HFF-Myc (cell line): ENCODE measurements at regions not wholly inside any gene's neighbourhood (a gene's known extent, or its start where the extent isn't known, plus 50 kb on each side); places are given as distances from the start of the nearest gene placed in this dataset.

Experiments
- DNase-seq: peaks from one replicate; pipeline ENCODE4 v3.0.0-alpha.2; 2011; ENCODE audit warnings: low read depth; ENCODE audit errors: extremely low read depth
- H3K4me3 ChIP-seq: replicated peaks from 2 replicates; pipeline ENCODE4 v1.5.1; 2011; ENCODE audit warnings: low read depth, mild to moderate bottlenecking, control low read depth, low read length
- TF ChIP-seq, protein P1 (sequence below): IDR thresholded peaks from 2 replicates; pipeline ENCODE4 v1.5.1; 2012; ENCODE audit warnings: mild to moderate bottlenecking, low read depth, low read length, control low read depth; ENCODE audit errors: missing control alignments

DNA sequence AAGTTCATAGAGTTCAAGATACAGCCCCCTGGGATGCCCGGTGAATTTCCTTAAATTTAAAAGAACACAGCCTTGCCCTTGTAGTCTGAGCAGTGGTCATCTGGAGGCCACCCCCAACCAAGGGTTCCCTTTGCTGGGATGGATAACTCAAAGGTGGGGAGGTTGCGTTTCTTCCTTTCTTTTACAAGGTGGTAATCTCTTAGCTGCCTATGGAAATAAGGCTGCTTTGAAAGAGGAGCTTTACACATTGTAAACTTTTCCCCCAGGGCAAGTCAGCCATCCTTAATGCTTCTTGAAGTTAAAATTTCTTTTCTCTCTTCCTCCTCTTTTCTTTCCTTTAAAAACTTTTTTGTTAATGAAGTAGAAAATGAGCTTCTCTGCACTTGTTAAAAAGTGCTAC, 71.2 kb upstream of the PRDM1 start:
- no peak for DNase-seq
- TF ChIP-seq, protein P1, sequence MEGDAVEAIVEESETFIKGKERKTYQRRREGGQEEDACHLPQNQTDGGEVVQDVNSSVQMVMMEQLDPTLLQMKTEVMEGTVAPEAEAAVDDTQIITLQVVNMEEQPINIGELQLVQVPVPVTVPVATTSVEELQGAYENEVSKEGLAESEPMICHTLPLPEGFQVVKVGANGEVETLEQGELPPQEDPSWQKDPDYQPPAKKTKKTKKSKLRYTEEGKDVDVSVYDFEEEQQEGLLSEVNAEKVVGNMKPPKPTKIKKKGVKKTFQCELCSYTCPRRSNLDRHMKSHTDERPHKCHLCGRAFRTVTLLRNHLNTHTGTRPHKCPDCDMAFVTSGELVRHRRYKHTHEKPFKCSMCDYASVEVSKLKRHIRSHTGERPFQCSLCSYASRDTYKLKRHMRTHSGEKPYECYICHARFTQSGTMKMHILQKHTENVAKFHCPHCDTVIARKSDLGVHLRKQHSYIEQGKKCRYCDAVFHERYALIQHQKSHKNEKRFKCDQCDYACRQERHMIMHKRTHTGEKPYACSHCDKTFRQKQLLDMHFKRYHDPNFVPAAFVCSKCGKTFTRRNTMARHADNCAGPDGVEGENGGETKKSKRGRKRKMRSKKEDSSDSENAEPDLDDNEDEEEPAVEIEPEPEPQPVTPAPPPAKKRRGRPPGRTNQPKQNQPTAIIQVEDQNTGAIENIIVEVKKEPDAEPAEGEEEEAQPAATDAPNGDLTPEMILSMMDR: no peak
- H3K4me3 ChIP-seq: no peak overlapping the region

DNA sequence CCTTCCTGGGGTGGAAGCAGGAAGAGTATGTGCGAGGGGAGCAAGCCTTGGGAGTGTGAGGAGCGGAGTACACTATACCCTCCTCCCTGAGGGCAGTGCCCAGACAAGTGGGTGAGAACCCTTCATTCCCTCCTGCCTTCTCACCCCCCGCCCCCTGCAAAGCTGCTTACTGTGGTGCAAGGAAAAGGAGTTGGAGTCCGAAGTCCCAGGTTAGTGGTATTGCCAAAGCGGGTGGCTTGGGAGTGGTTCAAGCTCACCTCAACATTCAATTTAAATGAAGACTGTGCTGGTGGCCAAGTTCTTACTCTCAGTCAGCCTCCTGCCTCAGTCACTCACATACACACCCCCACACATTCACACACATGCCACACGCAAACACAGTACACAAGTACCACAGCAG, 74.7 kb upstream of the PRDM1 start:
- TF ChIP-seq, protein P1: no peak
- DNase-seq: no peak
- H3K4me3 ChIP-seq: no peak overlapping the region

DNA sequence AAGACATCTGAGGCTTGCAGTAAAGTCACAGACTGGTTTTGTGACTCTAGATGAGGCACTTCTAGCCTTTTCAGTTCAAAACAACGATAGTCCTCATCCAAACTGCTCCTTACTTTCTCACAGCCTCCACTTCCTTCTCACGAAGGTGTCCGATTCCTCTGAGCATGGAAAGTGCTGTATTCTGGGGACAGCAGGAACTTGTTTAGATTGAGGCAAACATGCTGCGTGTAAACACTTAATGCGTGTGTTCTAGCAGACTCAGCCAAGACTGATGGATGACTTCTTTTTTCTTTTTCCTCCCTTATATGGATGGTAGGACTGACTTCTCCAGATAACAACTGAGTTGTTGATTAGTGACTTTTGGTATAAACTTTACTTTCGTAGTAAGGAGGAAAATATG, 80.2 kb upstream of the PRDM1 start:
- H3K4me3 ChIP-seq: no peak overlapping the region
- DNase-seq: no peak
- TF ChIP-seq, protein P1: no peak

DNA sequence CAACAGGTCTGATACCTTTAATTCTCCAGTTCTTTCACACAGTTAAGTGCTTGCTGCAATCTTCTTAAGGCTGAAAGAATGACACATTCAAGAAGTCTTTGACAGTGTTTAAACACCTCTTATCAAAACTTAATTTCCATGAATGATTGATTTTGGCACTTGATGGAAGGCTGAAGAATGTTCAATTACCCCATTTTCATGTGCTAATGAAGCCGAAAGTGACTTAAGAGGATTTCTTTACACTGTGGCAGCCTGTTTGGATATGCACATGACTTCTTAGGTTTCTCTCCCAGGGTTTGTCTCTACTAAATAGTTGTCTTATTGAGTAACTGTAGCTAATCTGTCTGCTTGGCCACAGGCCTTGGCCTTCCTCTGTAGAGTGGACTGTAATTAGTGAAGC, 81.1 kb upstream of the PRDM1 start:
- DNase-seq: no peak
- no peak overlapping the region for H3K4me3 ChIP-seq
- TF ChIP-seq, protein P1: no peak

DNA sequence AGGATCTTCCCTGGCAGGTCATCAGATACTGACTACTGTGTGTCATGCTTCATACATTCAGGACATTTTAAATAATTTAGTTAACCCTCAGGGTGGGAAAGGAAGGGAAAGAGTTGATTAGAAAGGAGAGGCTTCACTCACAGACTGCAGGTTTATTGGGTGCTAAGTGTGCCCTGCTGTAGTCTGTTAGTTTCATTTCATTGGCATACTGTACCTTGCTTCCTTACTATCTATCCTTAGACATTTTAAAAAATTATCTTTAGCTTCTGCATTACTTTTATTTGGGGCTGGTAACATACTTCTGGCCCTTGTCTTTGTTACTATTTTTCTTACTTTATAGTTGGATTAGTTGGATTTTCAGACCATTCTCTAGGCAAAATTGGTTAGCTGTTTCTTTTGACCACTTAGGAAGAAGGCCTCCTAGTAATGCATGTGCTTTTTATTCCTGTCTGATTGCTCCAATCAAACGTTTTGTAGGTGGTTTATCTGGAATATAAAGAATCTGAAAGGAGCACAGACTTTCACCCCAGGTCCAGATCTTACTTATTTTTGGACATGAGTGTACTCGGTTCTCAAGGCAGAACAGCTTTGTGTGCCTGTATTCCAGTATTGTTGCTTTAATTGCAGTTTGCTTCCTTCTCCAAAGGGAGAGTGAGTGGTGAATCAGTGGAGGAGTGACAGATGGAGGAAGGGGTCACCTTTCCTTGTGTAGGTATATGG, 82.7 kb upstream of the PRDM1 start:
- no peak overlapping the region for H3K4me3 ChIP-seq
- TF ChIP-seq, protein P1: no peak
- DNase-seq: no peak

DNA sequence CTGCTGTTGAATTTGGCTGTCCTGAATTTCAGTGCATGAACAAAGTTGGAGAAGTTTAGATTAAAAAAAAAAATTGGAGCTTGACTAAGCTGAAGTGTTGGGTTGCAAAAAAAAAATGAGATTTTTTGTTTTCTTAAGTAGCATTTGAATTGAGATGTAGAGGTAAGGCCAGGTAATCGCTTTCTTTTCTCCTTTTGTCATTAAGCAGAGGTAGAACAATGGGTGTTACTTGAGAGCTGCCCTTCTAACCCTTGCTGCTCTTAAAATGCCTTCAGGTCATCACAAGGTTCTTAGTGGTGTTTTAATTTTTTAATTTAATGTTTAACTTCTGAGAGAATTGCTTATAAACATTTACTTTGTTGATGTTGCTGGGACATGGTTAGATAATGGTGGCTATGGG, 84.1 kb upstream of the PRDM1 start:
- no peak overlapping the region for H3K4me3 ChIP-seq
- DNase-seq: no peak
- TF ChIP-seq, protein P1: no peak

DNA sequence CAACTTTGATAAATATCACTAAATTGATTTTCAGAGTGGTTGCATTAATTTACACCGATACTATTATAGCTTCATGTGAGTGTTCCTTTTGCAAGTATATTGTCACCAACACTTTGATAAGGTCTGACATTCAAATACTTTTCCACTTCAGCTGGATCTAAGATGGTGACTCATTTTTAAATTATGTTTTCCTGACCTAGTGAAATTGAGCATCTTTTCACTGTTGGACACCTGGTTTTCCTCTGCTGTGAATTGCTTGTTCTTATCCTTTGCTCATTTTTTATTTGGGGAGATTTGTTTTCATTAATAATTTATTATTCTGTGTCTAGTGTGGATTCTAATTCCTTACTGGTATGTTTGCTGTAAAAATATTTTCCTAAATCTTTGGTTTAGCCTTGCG, 85.2 kb upstream of the PRDM1 start:
- H3K4me3 ChIP-seq: no peak overlapping the region
- TF ChIP-seq, protein P1: no peak
- no peak for DNase-seq
